HG03039 (cell line): ENCODE measurements at regions not wholly inside any gene's neighbourhood (a gene's known extent, or its start where the extent isn't known, plus 50 kb on each side); places are given as distances from the start of the nearest gene placed in this dataset.

Experiments used
- ATAC-seq: cut with Tn5 transposase; IDR thresholded peaks from one replicate; pipeline ENCODE4 v1.9.1; 2021; ENCODE audit warnings: mild to moderate bottlenecking, moderate library complexity; ENCODE audit not compliant: unreplicated experiment

- no peak for ATAC-seq
Measured at GRCh38 chr6:76448109-76448508, 375.6 kb upstream of the IMPG1 start.

GRCh38 chr6:76441875-76442274 lies 369.4 kb upstream of the IMPG1 start:
- ATAC-seq, result no peak

- ATAC-seq, result no peak
Measured at GRCh38 chr6:76439811-76440210, 367.3 kb upstream of the IMPG1 start.

- ATAC-seq, result no peak
Measured at GRCh38 chr6:76438768-76439167, 366.3 kb upstream of the IMPG1 start.

GRCh38 chr6:76435174-76435573 lies 362.7 kb upstream of the IMPG1 start:
- ATAC-seq, result no peak

- no peak for ATAC-seq
Measured at GRCh38 chr6:76422511-76423213, 350.2 kb upstream of the IMPG1 start.

GRCh38 chr6:76420094-76420493 lies 347.6 kb upstream of the IMPG1 start:
- ATAC-seq, result no peak

- no peak for ATAC-seq
Measured at GRCh38 chr6:76418560-76419223, 346.2 kb upstream of the IMPG1 start.

GRCh38 chr6:76416821-76417605 lies 344.6 kb upstream of the IMPG1 start:
- ATAC-seq, result no peak

GRCh38 chr6:76403064-76403463 lies 330.6 kb upstream of the IMPG1 start:
- no peak for ATAC-seq

- ATAC-seq, result no peak
Measured at GRCh38 chr6:76397966-76398365, 325.5 kb upstream of the IMPG1 start.

- ATAC-seq, result no peak
Measured at GRCh38 chr6:76382201-76382600, 309.7 kb upstream of the IMPG1 start.

- no peak for ATAC-seq
Measured at GRCh38 chr6:76381612-76382011, 309.1 kb upstream of the IMPG1 start.

- no peak for ATAC-seq
Measured at GRCh38 chr6:76351275-76351674, 278.8 kb upstream of the IMPG1 start.

- ATAC-seq, result no peak
Measured at GRCh38 chr6:76347539-76347938, 275.1 kb upstream of the IMPG1 start.

GRCh38 chr6:76342611-76343160 lies 270.2 kb upstream of the IMPG1 start:
- ATAC-seq, result no peak

- no peak for ATAC-seq
Measured at GRCh38 chr6:76330031-76330430, 257.6 kb upstream of the IMPG1 start.

GRCh38 chr6:76326871-76327270 lies 254.4 kb upstream of the IMPG1 start:
- no peak for ATAC-seq
